NCI-H2107 treated with DMSO at 0.1 percent for 48 hours (cell line): ENCODE measurements at regions not wholly inside any gene's neighbourhood (a gene's known extent, or its start where the extent isn't known, plus 50 kb on each side); places are given as distances from the start of the nearest gene placed in this dataset.

ENCODE experiments used
- DNase-seq: peaks from one replicate; lab custom pipeline; 2025; ENCODE audit not compliant: unreplicated experiment; lab: John Stamatoyannopoulos, UW

DNA sequence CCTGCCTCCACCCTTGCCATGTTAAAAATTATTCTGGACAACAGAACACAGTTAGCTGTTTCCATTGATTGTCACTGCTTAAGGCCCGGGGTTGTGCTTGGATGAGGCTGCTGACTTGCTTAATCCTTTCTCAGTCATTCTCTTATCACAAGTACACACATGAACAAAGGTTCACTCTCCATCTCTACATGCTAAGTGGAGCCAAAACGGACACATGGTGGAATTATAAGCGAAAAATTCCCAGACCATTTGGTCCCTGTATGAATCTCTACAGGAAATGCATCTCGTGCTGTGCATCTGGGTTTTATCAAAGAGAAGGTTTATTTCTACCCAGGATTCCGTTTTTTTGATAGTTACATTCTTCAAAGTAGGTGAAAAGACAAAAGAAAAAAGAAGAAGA, 177.5 kb upstream of the ETAA1 start:
- no peak for DNase-seq

DNA sequence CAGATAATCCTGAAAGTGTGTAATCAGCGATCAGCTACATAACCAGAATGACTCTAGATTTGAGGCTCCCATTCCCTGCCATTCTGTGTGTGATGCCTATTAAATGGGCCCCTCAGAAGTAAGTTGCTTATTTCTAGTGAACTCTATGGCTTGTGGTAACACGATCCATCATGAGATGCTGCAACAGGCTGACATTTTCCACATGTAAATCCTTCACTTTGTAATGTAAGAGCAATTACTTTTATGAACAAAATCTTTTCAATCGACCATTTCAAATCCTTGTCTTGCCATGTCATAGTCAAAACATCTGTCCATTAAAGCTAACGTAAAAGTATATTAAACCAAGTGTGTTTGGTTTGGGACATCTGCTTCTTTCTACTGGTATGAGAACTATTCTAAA, 175.9 kb upstream of the ETAA1 start:
- no peak for DNase-seq

DNA sequence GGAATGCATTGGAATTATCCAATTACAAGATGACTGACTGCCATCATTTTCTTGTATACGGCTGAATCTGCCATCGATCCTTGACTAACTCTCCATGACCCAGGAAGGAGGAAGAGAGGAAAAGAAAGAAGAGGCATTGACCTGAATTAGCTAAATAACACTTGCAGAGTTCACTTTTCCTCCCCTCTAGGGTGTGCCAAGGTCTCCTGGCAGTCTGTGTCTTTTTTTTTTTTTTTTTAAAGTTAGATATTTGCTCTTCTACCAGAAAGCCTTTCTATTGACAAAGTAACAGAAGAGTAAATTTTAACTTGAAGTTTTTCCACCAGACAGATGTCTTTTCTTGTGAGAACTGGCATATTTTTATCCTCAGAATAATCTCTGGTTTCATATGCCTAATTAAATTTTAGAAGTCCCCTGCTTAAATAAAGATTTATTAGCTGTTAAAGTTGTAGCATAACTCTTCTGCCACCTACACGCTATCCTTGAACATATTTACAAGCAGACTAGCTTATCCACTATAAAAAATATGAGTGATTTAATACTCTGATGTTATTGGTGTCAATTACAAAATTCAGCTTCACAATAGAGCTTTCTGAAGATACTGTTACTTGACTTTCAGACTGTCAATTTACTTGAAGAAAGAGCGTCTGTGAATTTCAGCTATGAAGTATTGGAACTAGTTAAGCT, 171.7 kb upstream of the ETAA1 start:
- DNase-seq = no peak

DNA sequence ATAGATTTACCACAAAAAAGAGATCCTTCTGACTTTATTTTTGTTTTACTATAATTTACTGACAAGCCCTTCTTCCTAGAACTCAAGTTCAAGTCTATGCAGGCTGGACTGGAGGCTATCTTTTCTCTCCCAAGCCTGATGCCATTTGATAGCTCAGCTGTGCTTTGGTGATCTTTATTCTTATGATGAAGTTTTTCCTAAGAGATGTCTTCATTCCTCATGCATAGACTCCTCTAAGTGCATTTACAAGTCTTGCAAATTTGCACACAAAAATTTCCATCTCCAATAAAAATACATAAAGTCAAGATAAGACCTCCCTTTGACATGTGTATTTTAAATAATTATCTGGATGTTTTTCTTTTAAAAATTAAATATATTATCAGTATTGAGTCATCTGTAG, 167.4 kb upstream of the ETAA1 start:
- no peak for DNase-seq

DNA sequence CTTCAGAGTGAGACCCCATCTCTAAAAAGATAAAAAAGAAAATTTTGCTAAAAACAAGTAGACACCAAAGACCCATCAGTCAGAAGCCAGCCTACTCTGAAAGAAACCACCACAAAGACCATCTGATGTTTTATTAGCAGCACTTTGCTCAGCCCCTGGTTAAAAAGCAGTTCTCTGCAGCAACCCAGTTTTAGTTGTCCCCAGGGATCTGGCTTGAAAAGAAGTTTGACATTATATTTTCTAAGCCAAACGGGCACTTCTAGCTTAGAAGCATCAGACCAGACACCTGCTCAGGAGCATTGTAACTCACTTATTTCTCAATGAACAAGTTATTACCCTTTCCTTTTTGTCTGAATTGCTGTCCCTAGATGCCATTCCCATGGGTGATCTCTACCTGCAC, 164.2 kb upstream of the ETAA1 start:
- no peak for DNase-seq

DNA sequence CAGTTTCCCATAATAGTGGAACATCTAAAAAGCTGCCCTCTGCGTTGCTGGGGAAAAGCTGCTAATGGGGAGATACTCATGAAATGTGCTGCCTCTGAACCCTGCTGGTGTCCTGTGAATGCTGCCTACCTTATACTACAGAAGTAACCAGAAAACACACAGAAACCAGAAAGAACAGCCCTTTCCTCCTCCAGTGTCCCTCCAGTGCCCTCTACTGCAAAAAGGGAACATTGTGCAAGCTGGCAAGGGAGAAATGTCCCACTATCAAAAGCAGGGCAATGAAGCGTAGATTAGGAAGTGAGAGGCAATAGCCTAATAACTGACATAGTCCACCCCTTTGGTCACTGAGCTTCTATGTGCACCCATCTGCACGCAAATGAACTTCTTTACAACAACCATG, 162.7 kb upstream of the ETAA1 start:
- no peak for DNase-seq

DNA sequence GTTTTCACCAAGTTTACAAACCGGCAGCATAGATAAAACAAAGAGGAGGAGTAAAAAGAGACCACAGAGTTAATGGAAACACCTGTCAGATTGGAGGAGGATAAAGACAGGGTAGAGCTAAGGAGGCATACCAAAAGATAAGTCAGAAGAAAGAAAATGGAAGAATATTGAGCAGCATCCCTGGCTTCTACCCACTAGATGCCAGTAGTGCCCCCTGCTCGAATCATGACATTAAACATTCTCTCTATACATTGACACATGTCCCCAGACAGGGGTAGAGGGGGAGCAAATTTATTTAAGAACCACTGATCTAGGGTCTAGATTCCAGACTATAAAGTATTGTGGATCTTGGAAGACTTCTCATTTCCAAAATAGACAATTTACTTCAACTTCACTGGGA, 159.8 kb upstream of the ETAA1 start:
- DNase-seq = no peak

DNA sequence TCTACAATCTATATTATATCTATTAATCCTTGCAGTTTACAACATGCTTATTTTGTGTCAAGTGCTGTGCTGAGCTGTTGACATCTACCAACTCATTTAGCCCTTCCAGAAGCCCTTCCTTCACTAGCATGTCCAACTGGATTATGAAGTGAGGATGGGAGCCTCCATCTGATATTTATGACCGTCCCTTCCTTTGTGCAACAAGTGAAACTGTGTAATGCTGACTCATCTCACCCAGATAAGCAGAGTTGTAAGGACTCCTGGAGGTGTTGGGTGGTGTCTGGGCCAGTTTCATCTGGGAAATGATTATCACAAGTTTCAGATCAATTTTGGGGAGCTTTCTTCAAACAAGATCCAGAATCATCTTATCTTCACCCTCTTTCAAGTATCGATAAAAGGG, 156.6 kb upstream of the ETAA1 start:
- DNase-seq = no peak

DNA sequence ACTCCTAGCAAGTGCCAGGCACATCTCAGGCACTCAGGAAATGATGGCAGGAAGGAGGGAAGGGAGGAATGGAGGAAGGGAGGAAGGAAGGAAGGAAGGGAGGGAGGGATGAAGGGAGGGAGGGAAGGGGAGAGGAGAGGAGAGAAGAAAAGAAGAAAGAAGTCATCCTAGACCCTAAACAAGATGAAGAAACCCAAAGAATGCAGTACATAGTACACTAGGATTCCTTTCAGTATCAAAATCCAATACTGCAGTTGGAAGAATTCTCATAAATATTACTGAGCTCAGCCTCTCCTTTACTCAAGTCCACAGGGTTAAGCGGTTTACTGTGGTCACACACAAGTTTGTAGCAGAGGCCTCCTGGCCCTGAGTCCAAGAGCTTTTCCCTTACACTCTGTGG, 155.7 kb upstream of the ETAA1 start:
- no peak for DNase-seq

DNA sequence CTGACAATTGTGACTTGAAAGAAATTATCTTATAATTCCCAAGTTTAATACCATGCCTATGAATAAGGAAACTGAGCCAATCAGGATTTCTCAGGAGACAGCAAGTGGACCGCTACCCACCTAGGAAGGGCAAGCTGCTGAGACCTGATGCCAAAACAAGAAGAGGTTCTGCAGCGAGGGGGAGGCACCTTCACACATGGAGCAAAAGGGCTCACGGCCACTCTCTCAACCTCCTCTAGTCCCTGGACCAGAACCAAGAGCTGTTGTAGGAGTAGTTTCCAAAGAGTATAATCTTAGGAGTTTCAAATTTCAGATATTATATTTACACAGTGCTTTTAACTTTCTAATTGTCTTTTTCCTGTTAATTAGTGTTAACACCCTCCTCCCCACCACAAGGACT, 154.7 kb upstream of the ETAA1 start:
- no peak for DNase-seq

DNA sequence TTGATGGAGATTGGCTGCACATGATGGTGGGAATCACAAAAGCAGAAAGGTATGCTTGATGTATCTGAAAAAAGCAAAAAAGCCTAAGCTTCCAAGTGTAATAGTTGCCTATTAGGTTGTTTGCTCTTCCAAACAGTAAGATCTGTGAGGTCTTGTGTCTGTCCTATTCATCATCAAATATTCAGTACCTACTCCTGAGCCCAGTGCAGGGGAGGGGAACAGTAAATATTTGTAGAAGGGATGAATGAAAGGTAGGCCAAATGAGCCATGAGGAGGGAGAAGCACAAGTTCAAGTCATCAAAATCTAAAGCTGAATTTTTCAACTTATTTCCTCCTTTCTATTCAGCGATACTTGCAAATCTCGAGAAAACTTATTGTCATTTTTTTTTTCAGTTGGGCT, 153.2 kb upstream of the ETAA1 start:
- DNase-seq = no peak

DNA sequence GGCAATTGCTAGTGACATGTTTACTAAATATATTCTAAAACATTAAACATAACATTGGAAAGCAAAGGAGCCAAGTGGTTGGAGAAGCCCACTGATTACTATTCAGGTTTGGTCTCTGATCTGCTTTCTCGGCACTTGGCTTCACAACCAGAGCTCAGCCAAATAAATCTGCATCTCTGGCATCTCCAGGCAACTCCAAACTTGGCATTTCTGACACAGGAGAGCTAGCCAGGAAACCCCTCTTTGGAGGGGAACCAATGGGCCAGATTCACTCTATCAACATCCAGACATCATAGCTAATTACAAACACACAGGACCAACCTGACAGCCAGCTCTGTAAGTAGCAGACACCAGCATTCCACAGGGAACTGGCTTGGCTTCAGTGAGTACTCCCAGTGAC, 150.3 kb upstream of the ETAA1 start:
- DNase-seq = no peak

DNA sequence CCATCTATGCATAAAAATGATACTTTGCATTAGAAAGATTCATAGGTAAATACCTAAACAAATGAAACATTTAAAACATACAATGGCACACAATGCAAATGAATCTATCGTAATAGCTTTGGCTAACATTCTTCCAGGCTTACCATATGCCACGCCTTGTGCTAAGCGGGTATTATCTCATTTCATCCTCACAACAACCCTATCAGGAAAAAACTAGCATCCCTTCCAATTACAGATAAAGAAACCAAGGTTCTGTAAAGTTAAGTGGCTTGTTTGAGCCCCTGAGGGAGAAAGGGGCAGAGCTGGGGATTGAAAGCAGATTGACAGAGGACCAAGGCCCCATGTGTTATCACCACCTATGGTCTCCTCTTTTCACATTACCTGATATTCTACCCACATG, 145.4 kb upstream of the ETAA1 start:
- no peak for DNase-seq

DNA sequence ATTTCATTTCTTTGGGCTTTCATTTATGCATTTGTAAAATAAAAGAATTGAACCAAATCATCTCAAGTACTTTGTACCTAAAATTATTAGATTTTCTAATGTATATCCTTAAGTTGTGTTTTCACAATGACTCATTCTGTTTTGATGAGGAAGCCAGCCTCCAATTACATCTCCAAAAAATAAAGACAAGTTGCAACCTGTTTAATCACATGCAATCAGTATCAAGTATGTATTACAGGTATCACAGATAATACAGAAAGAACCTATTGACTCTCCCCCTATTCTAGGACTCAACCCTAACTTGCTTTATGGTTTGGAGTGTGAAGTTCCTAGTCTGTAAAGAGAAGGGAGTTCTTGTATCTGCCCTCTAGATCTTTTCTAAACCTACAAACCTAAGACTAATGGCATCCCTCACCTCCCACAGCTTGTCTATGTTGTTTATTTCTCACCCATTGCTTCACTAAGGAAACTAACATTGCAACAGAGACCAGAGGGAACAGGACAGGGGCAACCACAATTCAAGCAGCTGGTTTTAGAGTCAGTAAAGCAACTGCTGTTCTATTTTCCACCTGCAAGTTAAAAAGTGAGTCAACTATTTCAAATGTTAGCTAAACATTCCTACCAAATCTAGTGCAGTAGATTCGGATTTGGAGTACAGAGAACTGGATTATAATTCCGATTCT, 141.1 kb upstream of the ETAA1 start:
- no peak for DNase-seq

DNA sequence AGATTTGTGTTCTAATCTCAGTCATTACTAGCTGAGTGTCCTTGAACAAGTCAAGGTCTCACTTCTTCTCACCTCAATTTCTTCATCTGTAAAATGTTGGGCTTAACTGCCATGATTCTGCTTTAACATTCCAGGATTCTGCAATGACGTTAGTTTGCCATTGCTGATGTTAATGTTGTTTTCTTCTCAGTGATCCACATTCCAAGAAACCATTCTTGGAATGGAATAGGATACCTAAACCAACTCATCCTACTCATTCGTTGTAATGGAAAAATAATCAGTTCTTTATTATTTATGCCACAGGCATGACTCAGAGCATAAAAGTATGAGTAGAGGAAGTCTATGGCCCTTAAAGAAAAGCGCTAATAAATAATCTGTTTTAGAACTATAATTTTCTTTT, 140.2 kb upstream of the ETAA1 start:
- no peak for DNase-seq

DNA sequence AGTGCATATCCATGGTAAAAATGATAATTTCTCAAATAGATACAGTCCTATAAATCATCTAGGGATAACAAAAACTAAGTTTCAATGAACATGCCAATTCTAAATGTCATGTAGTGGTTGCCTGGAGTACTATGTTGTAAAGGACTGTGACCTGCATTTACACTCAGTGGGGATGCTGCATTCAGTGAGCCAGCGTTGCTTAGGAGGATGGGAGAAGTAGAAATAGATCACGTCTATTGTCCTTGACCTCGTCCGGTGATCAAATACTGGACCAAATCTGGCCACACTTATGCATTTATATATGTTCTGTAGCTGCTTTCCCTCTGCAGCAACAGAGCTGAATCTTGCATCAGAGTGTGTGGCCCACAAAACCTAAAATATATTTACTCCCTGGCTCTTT, 139.0 kb upstream of the ETAA1 start:
- no peak for DNase-seq

DNA sequence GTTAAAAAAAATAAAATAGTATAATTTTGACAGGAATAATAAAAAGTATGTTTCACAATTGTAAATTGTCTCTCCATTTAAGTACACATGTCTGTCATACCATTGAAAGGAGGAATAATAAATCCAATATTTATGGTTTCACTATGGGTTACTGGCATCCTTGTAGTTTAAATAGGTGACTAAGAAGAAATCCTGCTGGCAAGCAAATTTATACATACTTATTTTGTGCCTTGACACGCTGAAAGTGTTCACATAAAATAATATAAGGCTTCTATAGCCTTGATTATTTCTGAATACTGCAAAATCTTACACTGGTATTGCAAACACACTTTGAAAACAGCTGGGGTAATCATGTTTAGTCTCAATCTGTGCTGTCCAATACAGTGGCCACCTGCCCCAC, 138.3 kb upstream of the ETAA1 start:
- no peak for DNase-seq

DNA sequence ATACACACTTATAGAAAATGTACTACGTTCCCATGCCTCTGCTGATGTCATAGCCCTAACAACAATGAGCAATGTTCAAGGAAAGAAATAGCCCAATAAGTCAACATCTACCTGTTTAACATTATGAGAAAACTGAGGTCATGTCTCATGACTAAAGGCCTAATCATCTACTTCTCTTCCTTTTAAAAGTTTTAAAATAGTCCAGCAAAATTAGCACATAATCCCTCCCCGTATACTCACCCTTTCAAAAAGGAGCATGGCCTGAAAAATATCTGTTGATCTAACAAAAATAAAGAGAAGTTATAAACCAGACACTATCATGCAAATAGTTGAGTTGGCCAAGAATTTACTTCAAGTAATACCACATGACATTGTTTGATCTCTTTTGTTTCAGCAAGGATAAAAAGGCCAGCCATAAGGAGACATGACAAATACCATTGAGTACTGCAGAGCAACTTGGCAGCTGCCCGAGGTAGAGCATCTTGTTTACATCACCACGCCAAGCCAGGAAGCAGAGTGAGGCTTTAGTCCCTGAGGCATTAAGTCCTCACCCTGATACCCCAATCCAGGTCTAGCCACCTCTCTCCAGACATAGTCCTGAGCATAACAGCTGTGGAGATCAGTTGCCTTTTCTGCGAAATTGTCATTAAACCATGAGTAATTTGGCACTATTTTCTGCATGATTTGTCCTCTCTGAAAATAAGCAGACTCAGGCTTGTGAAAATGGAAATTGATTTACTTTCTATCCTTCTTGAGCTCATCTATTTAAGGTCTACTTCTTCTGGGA, 137.4 kb upstream of the ETAA1 start:
- no peak for DNase-seq

DNA sequence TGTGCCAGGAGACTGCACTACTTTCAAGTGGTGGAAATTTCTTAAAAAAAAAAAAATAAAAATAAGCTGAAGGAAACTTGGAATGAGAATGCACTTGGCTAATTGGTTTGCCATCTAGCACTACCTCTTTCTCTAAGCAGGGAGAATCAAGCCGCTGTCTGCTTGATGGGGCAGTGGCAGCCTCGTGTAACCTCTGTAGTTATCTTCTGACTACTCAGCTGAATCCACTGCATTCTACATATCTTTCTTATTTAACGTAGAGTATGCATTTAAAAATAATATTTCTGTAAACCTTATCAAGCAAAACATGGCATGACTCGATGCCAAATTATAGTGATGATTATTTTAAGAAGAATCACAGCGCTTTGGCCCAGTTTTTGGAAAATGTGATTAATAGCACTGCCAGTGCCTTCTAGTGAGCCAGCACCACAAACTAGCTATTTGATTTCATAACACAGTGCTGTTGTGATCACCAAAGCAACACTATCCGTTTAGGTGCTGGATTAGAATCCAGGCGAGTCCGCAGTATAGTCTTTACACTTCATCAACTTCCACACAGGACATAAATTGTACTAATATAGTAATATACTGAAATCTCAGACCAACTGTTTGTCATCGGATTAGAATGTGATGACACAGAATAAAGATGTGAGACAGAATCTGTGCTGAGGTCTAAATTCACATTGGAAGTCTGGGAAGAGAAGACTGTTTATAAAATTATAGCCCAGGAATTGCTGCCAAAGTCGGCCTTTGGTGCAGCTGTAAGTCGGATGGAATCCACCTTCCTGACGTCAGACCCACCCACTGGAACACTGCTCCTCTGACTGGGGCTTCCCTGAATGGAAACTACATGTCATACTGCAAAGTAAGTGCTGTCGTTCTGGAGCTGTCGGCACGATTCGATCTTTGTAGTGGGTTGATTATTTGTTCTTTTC, 136.5 kb upstream of the ETAA1 start:
- no peak for DNase-seq

DNA sequence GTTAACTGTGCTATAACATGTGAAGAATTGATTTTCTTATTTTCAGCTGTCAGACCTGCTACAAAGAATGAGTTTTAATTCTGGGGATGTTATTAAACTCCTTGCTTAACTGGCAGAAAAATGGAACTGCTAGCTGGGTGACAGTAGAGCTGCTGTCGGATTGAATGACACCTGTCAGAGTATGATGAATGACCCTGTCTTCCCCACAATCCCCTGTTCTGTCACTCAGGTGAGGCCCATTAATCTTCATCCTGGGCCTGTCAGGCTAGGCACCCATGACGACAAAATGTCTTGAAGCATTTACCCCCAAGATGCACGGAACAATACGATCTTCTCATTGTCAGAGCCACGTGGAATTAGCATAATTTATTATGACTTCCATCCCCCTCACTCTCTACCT, 129.9 kb upstream of the ETAA1 start:
- DNase-seq = no peak

DNA sequence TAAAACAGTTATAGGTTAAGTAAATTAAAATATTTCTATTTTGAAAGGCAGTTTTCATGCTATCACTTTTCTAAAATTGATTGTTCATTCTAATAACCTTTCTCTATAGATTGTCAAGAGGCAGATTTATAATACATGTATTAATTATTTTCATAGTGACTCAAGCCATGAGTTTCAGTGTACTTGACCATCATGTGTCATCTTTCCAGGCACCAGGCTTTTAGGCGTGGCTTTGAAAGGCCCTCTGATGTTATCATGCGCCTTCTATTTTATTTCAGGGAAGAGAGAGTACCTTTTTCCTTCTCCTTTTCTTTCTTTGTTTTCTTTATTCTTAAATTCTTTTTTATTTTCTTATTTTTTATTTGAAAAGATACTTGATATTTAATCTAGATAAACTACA, 128.3 kb upstream of the ETAA1 start:
- DNase-seq = no peak
